Sigmoid colon (tissue), 3 donors: ENCODE measurements at regions not wholly inside any gene's neighbourhood (a gene's known extent, or its start where the extent isn't known, plus 50 kb on each side); places are given as distances from the start of the nearest gene placed in this dataset.

Experiments used
- CTCF ChIP-seq, 4 experiments: fragments of 450-650 bp in 3 of 4; fragments of 200-600 bp in 1 of 4; IDR thresholded peaks; one replicate each; pipeline ENCODE4 v1.5.1; 2016 to 2019; ENCODE audit warnings: antibody characterized with exemption in 4 of 4, mild to moderate bottlenecking in 3 of 4, moderate library complexity in 2 of 4
- POLR2A ChIP-seq, 2 donors: fragments of 450-650 bp; IDR thresholded peaks; one replicate each; pipeline ENCODE4 v1.6.1; 2016; ENCODE audit warnings: antibody characterized with exemption in 2 of 2, mild to moderate bottlenecking in 2 of 2, moderate library complexity in 2 of 2

GRCh38 chr21:14058566-14058965 lies 152.2 kb downstream of the LIPI start:
- no peak for TF ChIP-seq CTCF (IDR thresholded peaks at IDR 0.05)
- no peak for TF ChIP-seq POLR2A (IDR thresholded peaks at IDR 0.05)
